ENCODE measurements at regions not wholly inside any gene's neighbourhood (a gene's known extent, or its start where the extent isn't known, plus 50 kb on each side); places are given as distances from the start of the nearest gene placed in this dataset.

DNA sequence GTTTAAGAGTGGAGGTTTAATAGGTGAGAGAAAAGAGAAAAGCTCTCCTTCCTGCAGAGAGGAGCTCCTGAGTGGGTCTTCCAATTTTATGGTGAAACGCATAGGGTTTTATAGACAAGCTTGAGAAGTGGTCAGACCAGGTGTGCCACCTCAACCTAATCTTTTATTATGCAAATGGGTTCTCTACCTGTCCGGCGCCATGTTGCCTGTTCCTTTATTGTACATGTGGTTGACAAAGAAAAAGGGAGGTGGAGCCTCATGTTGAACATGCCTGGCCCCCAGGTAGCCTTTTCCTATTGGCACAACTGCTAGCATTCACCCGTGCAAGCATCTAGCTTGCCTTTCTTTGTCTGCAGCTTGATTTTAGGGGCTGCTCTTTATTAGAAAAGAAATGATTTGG, 115.9 kb upstream of the F13A1 start:
- TF ChIP-seq, protein P1, sequence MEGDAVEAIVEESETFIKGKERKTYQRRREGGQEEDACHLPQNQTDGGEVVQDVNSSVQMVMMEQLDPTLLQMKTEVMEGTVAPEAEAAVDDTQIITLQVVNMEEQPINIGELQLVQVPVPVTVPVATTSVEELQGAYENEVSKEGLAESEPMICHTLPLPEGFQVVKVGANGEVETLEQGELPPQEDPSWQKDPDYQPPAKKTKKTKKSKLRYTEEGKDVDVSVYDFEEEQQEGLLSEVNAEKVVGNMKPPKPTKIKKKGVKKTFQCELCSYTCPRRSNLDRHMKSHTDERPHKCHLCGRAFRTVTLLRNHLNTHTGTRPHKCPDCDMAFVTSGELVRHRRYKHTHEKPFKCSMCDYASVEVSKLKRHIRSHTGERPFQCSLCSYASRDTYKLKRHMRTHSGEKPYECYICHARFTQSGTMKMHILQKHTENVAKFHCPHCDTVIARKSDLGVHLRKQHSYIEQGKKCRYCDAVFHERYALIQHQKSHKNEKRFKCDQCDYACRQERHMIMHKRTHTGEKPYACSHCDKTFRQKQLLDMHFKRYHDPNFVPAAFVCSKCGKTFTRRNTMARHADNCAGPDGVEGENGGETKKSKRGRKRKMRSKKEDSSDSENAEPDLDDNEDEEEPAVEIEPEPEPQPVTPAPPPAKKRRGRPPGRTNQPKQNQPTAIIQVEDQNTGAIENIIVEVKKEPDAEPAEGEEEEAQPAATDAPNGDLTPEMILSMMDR (IDR thresholded peaks at IDR 0.05): no peak
- no peak for TF ChIP-seq EZH2 (IDR thresholded peaks at IDR 0.05; ENCODE audit: borderline replicate concordance, insufficient read depth, low read depth, low read length, poor library complexity, severe bottlenecking)
